Endothelial cell of umbilical vein (primary cell): ENCODE measurements at regions not wholly inside any gene's neighbourhood (a gene's known extent, or its start where the extent isn't known, plus 50 kb on each side); places are given as distances from the start of the nearest gene placed in this dataset.

Source experiments
- CTCF ChIP-seq, 2 donors: IDR thresholded peaks; 1 replicate in 1 of 2; 2 replicates in 1 of 2; pipeline ENCODE4 v1.5.1; 2011; ENCODE audit warnings: low read length in 2 of 2, mild to moderate bottlenecking in 2 of 2, moderate library complexity in 2 of 2, control low read depth in 1 of 2, inconsistent platforms in 1 of 2, low read depth in 1 of 2; ENCODE audit not compliant: insufficient read depth in 1 of 2; ENCODE audit errors: extremely low read depth in 1 of 2
- EZH2 ChIP-seq: IDR thresholded peaks from 2 replicates; pipeline ENCODE4 v1.6.1; 2012; ENCODE audit warnings: borderline replicate concordance, low read depth, mild to moderate bottlenecking, moderate library complexity, low read length, inconsistent platforms; ENCODE audit not compliant: severe bottlenecking
- JUN ChIP-seq: IDR thresholded peaks from 2 replicates; pipeline ENCODE4 v1.6.1; 2011; ENCODE audit warnings: borderline replicate concordance, low read depth; ENCODE audit not compliant: insufficient read length, insufficient read depth
- MAX ChIP-seq: IDR thresholded peaks from 2 replicates; pipeline ENCODE4 v1.6.1; 2011; ENCODE audit not compliant: insufficient read depth, insufficient read length
- MYC ChIP-seq: IDR thresholded peaks from one replicate; pipeline ENCODE4 v1.6.1; 2011; ENCODE audit warnings: mild to moderate bottlenecking, low read depth, low read length
- POLR2A ChIP-seq: IDR thresholded peaks from 2 replicates; pipeline ENCODE4 v1.6.1; 2012; ENCODE audit warnings: low read depth, mild to moderate bottlenecking, control low read depth, low read length
- POLR2AphosphoS5 ChIP-seq: IDR thresholded peaks from 2 replicates; pipeline ENCODE4 v1.6.1; 2012; ENCODE audit warnings: low read depth, mild to moderate bottlenecking, control low read depth, low read length, moderate library complexity; ENCODE audit not compliant: insufficient read depth

GRCh38 chr3:176794406-176794805, 402.9 kb downstream of the TBL1XR1 start:
- TF ChIP-seq POLR2AphosphoS5 (no peak), CTCF (IDR thresholded peaks at IDR 0.05; ENCODE audit: extremely low read depth in 1 of 2, insufficient read depth in 1 of 2, low read depth in 1 of 2, low read length in 2 of 2) (no peak), MAX (no peak), POLR2A (no peak), EZH2 (no peak), JUN (no peak), MYC (no peak)
